ENCODE measurements at regions not wholly inside any gene's neighbourhood (a gene's known extent, or its start where the extent isn't known, plus 50 kb on each side); places are given as distances from the start of the nearest gene placed in this dataset.

DNA sequence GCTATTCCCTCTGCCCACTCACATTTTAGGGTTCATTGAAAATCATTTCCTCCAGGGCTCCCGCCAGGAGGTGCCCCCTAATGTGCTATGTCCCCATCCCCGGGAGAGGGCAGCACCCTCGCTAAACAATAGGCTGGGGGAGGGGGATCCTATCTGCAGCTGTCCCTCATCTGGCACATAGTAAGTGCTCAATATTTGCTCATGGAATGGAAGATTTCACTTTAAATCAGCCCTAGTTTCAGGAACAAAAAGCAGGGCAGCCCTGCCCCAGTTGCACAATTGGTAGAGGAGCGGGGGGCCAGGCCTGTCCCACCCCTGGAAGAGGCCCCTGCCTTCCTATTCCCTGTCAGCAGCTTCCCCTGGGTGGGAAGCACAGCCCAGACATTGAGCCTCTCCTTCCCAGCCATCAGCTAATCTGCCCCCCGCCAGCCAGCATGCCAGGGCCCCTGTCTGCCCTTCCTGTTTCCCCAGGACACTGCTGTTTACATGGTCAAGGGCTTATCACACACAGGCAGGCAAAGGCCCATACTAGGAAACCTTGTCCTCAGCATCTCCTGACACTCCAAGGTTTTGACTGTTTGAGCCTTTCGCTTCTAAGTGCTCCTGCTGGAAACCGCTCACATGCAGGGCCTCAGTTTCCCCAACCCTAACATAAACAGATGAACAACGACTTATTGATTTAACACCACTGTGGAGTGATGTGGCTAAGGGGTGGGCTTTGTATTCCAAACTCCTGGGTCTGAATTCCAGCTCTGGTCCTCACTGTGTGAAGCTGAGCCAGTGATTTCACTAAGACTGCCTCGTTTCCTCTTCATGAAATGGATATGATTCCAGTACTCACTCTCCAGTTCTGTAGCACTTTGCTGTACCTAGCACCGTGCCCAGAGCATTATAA lies 130.7 kb upstream of the ZMIZ1 start:
- peaks cover 10% of the 10 kb centered on the region; the same call in 1 of the 2 replicates for H3K4me1 ChIP-seq (ENCODE audit: control insufficient read depth, insufficient read depth, low read length)
- H3K4me3 ChIP-seq (ENCODE audit: low read depth, low read length): no peak overlapping the region
- H3K9me3 ChIP-seq (ENCODE audit: control insufficient read depth, insufficient read depth, low read length): peaks cover 5% of the 10 kb centered on the region; the same call in 1 of the 2 replicates
- H3K9ac ChIP-seq (ENCODE audit: low read depth, low read length): no peak overlapping the region
- H3K36me3 ChIP-seq (ENCODE audit: control insufficient read depth, insufficient read depth, low read length): no peaks in the 10 kb centered on the region
- H3K27me3 ChIP-seq (ENCODE audit: control insufficient read depth, insufficient read depth, low read length): 0 out of 2 replicates have a peak, but pooled peaks cover 3% of the 10 kb centered on the region
- H3K27ac ChIP-seq (ENCODE audit: low read depth, low read length): no peak overlapping the region

DNA sequence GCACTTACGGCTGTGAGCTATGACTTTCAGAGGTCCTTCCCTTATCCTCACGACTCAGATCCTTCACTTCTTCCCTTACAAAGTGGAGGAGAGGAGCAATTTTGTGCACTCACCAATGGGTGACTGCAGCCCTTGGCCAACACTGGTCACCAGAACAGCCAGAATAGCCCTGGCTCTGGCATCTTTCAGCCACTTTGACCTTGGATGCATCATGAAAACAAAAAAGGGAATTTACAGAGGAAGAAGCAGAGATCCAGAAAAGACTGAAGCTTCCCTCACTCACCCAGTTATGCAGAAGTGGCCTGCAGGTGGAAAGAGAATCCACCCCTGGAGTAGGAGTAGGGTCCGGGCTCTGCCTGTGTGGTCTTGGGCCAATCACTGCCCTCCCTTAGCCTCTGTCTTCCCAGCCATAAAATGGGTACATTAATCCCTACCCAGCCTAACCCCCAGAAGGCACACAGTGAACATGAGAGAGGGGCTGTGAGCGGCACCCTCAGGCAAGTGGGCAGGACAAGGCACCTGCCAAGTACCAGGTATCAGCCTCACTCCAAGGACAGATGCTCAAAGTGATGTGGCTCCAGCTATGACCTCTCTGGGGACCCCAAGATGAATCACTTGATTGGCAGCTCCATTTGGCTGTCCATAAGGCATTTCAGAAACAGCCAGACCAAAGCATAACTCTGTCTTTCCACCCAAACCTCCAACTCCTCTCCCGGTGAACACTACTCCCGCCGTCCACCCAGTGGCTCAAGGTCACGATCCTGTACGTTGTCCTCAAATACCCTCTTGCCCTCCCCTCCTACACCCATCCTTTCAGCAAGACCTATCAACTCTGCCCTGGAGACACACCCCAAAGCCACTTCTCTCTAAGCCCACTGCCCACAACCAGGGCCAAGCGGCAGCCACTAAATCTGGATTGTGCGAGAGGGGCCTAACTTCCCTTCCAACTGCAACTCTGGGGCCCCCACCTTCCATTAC lies 129.8 kb upstream of the ZMIZ1 start:
- Histone ChIP-seq H3K36me3 (ENCODE audit: control insufficient read depth, insufficient read depth, low read length) (no peaks in the 10 kb centered on the region), H3K9ac (ENCODE audit: low read depth, low read length) (no peak overlapping the region), H3K27me3 (ENCODE audit: control insufficient read depth, insufficient read depth, low read length) (0 out of 2 replicates have a peak, but pooled peaks cover 3% of the 10 kb centered on the region)

DNA sequence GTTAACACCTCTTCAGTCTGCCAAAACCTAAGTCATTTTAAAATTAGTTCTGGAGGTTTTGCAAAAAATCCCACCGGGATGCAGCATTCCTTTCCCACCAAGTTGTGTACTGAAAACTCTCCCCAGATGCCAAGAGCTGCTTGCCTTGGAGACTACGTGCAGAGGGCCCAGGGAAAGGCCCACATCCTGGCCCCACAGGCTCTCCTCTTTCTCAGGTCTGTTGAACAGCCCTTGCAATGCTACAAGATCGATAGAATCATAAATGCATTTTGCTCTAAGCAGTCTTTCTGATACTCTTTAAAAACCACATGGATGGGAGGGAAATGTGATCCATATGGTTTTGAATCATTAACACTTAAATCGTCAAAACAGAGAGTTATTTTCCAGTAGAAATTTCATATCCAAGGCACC lies 126.7 kb upstream of the ZMIZ1 start:
- H3K36me3 ChIP-seq (ENCODE audit: control insufficient read depth, insufficient read depth, low read length): no peaks in the 10 kb centered on the region
- H3K27me3 ChIP-seq (ENCODE audit: control insufficient read depth, insufficient read depth, low read length): 0 out of 2 replicates have a peak, but pooled peaks cover 3% of the 10 kb centered on the region
- H3K4me3 ChIP-seq (ENCODE audit: low read depth, low read length): no peak overlapping the region
- no peak overlapping the region for H3K27ac ChIP-seq (ENCODE audit: low read depth, low read length)
- H3K9ac ChIP-seq (ENCODE audit: low read depth, low read length): no peak overlapping the region
- H3K9me3 ChIP-seq (ENCODE audit: control insufficient read depth, insufficient read depth, low read length): peaks cover 6% of the 10 kb centered on the region; the same call in 1 of the 2 replicates
- H3K4me1 ChIP-seq (ENCODE audit: control insufficient read depth, insufficient read depth, low read length): peaks cover 10% of the 10 kb centered on the region; the same call in 1 of the 2 replicates

More for the DNA sequence above, 129.8 kb upstream of the ZMIZ1 start:
- peaks cover 10% of the 10 kb centered on the region; the same call in 1 of the 2 replicates for H3K4me1 ChIP-seq (ENCODE audit: control insufficient read depth, insufficient read depth, low read length)
- no peak overlapping the region for H3K4me3 ChIP-seq (ENCODE audit: low read depth, low read length)
- H3K27ac ChIP-seq (ENCODE audit: low read depth, low read length): no peak overlapping the region
- H3K9me3 ChIP-seq (ENCODE audit: control insufficient read depth, insufficient read depth, low read length): peaks cover 6% of the 10 kb centered on the region; the same call in 1 of the 2 replicates

DNA sequence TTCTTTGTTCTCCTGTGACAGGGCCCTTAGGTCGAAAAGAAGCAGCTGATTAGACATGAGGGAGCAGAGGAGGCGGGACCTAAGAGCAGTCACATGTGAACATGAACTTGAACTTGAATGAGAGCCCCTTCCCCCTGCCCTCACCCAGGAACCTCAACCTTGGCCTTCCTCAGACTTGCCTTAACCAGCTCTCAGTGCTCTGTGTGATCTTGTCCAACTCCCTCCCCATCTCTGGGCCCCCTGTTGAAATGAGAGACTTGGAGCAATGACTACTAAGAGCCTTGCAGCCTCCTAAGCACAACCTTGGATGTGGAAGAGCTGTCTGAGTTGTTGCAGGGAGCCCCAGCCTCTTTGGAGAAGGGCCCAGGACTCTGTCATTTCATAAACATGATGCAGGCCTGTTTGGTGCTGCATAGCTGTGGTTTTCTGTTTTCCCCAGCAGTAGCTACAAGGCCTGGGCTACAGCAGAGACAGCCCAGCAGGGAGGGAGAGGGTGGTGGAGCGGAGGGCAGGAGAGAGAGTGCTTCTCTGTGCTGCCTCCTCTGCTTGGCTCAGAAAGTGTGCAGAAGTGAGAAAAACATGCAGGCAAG lies 123.9 kb upstream of the ZMIZ1 start:
- Histone ChIP-seq H3K9me3 (ENCODE audit: control insufficient read depth, insufficient read depth, low read length) (peaks cover 6% of the 10 kb centered on the region; the same call in 1 of the 2 replicates), H3K4me3 (ENCODE audit: low read depth, low read length) (no peak overlapping the region), H3K27me3 (ENCODE audit: control insufficient read depth, insufficient read depth, low read length) (0 out of 2 replicates have a peak, but pooled peaks cover 3% of the 10 kb centered on the region), H3K9ac (ENCODE audit: low read depth, low read length) (no peak overlapping the region), H3K4me1 (ENCODE audit: control insufficient read depth, insufficient read depth, low read length) (no peaks in the 10 kb centered on the region), H3K36me3 (ENCODE audit: control insufficient read depth, insufficient read depth, low read length) (no peaks in the 10 kb centered on the region), H3K27ac (ENCODE audit: low read depth, low read length) (no peak overlapping the region)

DNA sequence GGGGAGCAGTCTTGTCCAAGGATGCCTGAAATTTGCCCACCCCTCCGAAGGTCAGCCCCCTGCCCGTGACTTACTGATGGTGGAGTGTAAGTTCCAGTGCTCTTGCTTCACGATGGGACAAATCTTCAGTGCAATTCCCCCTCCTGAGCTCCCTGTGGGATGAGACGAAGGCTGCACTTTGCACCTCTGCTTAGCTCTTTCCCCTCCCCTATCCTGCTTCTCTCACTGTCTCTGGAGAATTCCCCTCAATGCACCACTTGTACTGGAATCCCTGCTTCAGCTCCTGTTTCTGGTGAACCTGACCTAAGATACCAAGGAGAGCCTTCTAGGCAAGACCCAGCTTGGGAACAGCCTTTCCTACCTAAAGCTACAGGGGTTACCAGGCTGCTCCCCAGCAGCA lies 122.9 kb upstream of the ZMIZ1 start:
- H3K27me3 ChIP-seq (ENCODE audit: control insufficient read depth, insufficient read depth, low read length): no peaks in the 10 kb centered on the region; the same call in 1 of the 2 replicates
- peaks cover 6% of the 10 kb centered on the region; the same call in 1 of the 2 replicates for H3K9me3 ChIP-seq (ENCODE audit: control insufficient read depth, insufficient read depth, low read length)
- H3K36me3 ChIP-seq (ENCODE audit: control insufficient read depth, insufficient read depth, low read length): no peaks in the 10 kb centered on the region
- no peak overlapping the region for H3K9ac ChIP-seq (ENCODE audit: low read depth, low read length)
- no peak overlapping the region for H3K4me3 ChIP-seq (ENCODE audit: low read depth, low read length)
- no peaks in the 10 kb centered on the region for H3K4me1 ChIP-seq (ENCODE audit: control insufficient read depth, insufficient read depth, low read length)
- no peak overlapping the region for H3K27ac ChIP-seq (ENCODE audit: low read depth, low read length)

DNA sequence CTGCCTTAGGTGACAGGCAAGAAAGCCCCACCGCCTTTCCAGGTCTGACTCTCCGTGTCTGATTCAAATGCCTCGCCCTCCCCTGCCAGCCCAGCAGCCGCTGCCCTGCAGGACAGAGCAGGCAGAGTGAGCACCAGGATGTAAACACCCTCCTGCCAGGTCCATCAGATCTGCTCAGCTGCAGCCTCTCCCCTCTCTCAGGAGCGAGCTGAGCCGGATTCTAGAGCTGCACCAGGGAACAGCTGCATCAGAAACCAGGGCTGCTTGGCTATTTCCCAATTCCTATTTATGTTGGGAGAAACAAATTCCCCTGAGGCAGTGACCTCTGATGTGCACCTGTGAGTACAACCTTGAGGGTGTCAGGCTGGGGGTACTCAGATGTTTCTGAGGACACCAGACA lies 121.5 kb upstream of the ZMIZ1 start:
- peaks cover 6% of the 10 kb centered on the region; the same call in 1 of the 2 replicates for H3K9me3 ChIP-seq (ENCODE audit: control insufficient read depth, insufficient read depth, low read length)
- H3K27ac ChIP-seq (ENCODE audit: low read depth, low read length): no peak overlapping the region
- no peak overlapping the region for H3K9ac ChIP-seq (ENCODE audit: low read depth, low read length)
- H3K4me1 ChIP-seq (ENCODE audit: control insufficient read depth, insufficient read depth, low read length): no peaks in the 10 kb centered on the region
- H3K36me3 ChIP-seq (ENCODE audit: control insufficient read depth, insufficient read depth, low read length): no peaks in the 10 kb centered on the region
- H3K27me3 ChIP-seq (ENCODE audit: control insufficient read depth, insufficient read depth, low read length): no peaks in the 10 kb centered on the region; the same call in 1 of the 2 replicates
- no peak overlapping the region for H3K4me3 ChIP-seq (ENCODE audit: low read depth, low read length)

DNA sequence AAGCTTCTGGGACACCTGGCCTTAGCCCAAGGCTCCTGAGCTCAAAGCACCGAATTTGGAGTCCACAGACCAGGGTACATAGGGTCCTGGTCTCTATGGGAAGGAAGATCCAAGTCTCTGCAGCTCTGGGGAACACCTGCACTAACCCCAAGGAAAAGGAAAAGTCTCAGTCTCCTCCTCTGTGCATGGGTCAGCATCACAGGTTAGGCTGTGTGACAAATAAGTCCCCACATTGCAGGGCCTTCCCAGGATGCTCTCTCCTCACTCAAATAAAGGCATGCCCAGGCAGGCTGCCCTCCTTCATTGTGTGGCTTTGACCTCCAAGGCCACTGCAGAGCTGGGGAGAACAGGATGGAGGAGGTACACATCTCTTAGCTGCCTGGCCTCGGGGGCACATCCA lies 121.0 kb upstream of the ZMIZ1 start:
- Histone ChIP-seq H3K36me3 (ENCODE audit: control insufficient read depth, insufficient read depth, low read length) (no peaks in the 10 kb centered on the region), H3K9ac (ENCODE audit: low read depth, low read length) (no peak overlapping the region), H3K9me3 (ENCODE audit: control insufficient read depth, insufficient read depth, low read length) (peaks cover 5% of the 10 kb centered on the region; the same call in 1 of the 2 replicates), H3K4me1 (ENCODE audit: control insufficient read depth, insufficient read depth, low read length) (no peaks in the 10 kb centered on the region), H3K4me3 (ENCODE audit: low read depth, low read length) (no peak overlapping the region), H3K27me3 (ENCODE audit: control insufficient read depth, insufficient read depth, low read length) (no peaks in the 10 kb centered on the region; the same call in 1 of the 2 replicates), H3K27ac (ENCODE audit: low read depth, low read length) (no peak overlapping the region)

DNA sequence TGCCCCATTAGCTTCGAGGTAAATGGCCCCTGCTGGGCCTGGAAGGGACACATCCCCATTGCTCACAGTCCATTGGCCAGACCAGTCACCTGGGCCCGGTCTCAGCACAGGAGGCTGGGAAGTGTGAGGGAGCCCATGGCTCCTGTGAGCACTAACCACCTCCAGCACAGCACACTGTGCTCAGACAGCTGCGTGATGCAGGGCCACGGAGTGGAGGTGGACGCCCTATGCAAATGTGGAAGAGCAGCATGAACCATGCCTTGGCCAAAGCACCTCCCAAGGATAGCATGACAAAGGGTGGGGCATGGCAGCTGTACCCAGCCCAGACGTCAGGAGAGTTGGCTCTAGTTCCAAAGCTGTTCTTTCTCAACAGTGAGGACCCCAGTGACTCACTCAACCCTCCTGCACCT lies 120.1 kb upstream of the ZMIZ1 start:
- H3K4me1 ChIP-seq (ENCODE audit: control insufficient read depth, insufficient read depth, low read length): no peaks in the 10 kb centered on the region
- no peak overlapping the region for H3K9ac ChIP-seq (ENCODE audit: low read depth, low read length)
- no peak overlapping the region for H3K27ac ChIP-seq (ENCODE audit: low read depth, low read length)
- no peak overlapping the region for H3K4me3 ChIP-seq (ENCODE audit: low read depth, low read length)
- no peaks in the 10 kb centered on the region for H3K36me3 ChIP-seq (ENCODE audit: control insufficient read depth, insufficient read depth, low read length)
- no peaks in the 10 kb centered on the region for H3K9me3 ChIP-seq (ENCODE audit: control insufficient read depth, insufficient read depth, low read length)
- H3K27me3 ChIP-seq (ENCODE audit: control insufficient read depth, insufficient read depth, low read length): no peaks in the 10 kb centered on the region; the same call in 1 of the 2 replicates

DNA sequence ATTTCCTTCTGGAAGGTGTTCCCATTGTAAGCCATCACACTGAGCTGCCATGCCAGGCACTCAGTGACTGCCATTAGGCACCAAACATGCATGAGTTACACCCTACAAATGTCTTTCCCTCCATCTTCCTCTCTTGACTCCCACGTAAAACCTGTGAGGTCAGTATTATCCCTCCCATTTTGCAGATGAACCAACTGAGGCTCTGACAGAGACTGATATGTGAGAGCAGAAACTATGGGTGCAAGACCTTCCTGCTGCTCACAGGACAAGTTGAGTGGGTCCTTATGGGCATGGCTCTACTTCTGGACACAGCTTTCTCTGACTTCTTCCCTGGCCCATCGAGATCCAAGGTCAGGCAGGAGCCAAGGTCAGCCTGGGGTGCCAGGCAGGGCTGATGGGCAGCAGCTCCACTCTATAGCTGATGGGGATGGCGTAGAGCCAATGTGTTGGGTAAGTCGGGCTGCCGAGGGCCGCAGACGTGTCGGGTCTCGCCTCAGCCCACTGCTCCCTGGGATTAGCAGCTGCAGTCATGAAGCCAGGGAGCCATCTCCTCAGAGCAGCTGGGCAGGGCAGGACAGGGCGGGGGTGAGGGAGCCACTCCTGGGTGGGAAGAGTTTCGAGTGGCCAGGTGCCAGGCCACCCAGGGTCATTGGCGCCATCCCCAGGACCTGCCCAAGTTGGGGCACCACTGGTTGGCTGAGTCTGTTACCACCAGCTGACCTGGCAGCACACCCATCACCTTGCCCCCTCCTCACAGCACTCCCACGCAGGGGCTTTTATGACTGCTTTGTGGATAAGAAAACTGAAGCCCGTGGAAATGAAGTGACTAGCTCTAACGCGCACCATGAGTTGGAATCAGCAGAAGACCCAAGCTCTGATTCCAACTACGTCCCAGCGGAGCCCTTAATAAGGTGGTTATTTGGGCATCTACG lies 117.8 kb upstream of the ZMIZ1 start:
- H3K4me1 ChIP-seq (ENCODE audit: control insufficient read depth, insufficient read depth, low read length): no peaks in the 10 kb centered on the region
- no peaks in the 10 kb centered on the region for H3K9me3 ChIP-seq (ENCODE audit: control insufficient read depth, insufficient read depth, low read length)
- H3K27me3 ChIP-seq (ENCODE audit: control insufficient read depth, insufficient read depth, low read length): no peaks in the 10 kb centered on the region; the same call in 1 of the 2 replicates
- H3K4me3 ChIP-seq (ENCODE audit: low read depth, low read length): no peak overlapping the region
- H3K36me3 ChIP-seq (ENCODE audit: control insufficient read depth, insufficient read depth, low read length): no peaks in the 10 kb centered on the region
- no peak overlapping the region for H3K27ac ChIP-seq (ENCODE audit: low read depth, low read length)
- no peak overlapping the region for H3K9ac ChIP-seq (ENCODE audit: low read depth, low read length)
